Ovary (tissue), 7 donors: ENCODE measurements at regions not wholly inside any gene's neighbourhood (a gene's known extent, or its start where the extent isn't known, plus 50 kb on each side); places are given as distances from the start of the nearest gene placed in this dataset.
"Not testable (repeated sequence)": the region's sequence is repeated elsewhere in the genome, so short reads cannot be mapped to it uniquely, and the experiment has no call there.

Experiments
- DNase-seq, 5 donors: peaks; one replicate each; pipeline ENCODE4 v3.0.0-alpha.2; 2019 to 2020
- H3K27ac ChIP-seq, 2 donors: fragments of 200-600 bp; one replicate each; pipeline versions ENCODE4 v1.5.1 to v1.8.0; 2019 to 2022
- H3K27me3 ChIP-seq: fragments of 200-600 bp; one replicate; pipeline ENCODE4 v1.8.0; 2022
- H3K36me3 ChIP-seq: fragments of 200-600 bp; sonication (generic); one replicate; pipeline ENCODE4 v1.5.1; 2019
- H3K4me1 ChIP-seq: one replicate; pipeline ENCODE4 v1.8.1; 2013; ENCODE audit warnings: mild to moderate bottlenecking, moderate library complexity; ENCODE audit not compliant: insufficient read depth
- H3K4me3 ChIP-seq: fragments of 200-600 bp; sonication (generic); one replicate; pipeline ENCODE4 v1.5.1; 2017
- H3K9me3 ChIP-seq, 2 donors: fragments of 200-600 bp in 1 of 2; sonication (generic) in 1 of 2; one replicate each; pipeline versions ENCODE4 v1.5.1 to v1.8.1; 2013 to 2019; ENCODE audit warnings: mild to moderate bottlenecking in 1 of 2, moderate library complexity in 1 of 2
- EP300 ChIP-seq: sonication (generic); formaldehyde crosslinking; IDR thresholded peaks from one replicate; pipeline ENCODE4 v1.6.1; 2017; ENCODE audit warnings: antibody characterized with exemption
- POLR2A ChIP-seq: fragments of 450-650 bp; IDR thresholded peaks from one replicate; pipeline ENCODE4 v1.6.1; 2017; ENCODE audit warnings: antibody characterized with exemption, mild to moderate bottlenecking, moderate library complexity
- WGBS, 3 donors: extraction: QIAGEN DNeasy Blood & Tissue Kit in 1 of 3; methylation state at CpG; one replicate each; pipeline versions ENCODE4 v1.1.5 to v1.1.7; 2013 to 2017; 5-methylcytosine and 5-hydroxymethylcytosine counted together
- intact Hi-C, 4 donors: fragments of 100-400 bp; cut with DNase I; formaldehyde crosslinking; loops; one replicate each; pipeline versions ENCODE4 v1.11.0 to v1.15.1; 2022 to 2023
- TF ChIP-seq, protein P1 (sequence below), 3 donors: fragments of 450-650 bp in 2 of 3; fragments of 200-600 bp in 1 of 3; IDR thresholded peaks; one replicate each; pipeline versions ENCODE4 v1.5.1 to v1.8.0; 2016 to 2022; ENCODE audit warnings: antibody characterized with exemption in 3 of 3, mild to moderate bottlenecking in 1 of 3
- donor health status: DM: no; HTN: no; CAD: no; lungs with moderate emphysema.
- donor health status: DM: no; HTN: no; CAD: no.
- donor health status: Bipolar disorder and iron deficiency.
- donor health status: DM: no; HTN: no; CAD: no.
- donor health status: DM: yes; HTN: yes; CAD: no.

DNA sequence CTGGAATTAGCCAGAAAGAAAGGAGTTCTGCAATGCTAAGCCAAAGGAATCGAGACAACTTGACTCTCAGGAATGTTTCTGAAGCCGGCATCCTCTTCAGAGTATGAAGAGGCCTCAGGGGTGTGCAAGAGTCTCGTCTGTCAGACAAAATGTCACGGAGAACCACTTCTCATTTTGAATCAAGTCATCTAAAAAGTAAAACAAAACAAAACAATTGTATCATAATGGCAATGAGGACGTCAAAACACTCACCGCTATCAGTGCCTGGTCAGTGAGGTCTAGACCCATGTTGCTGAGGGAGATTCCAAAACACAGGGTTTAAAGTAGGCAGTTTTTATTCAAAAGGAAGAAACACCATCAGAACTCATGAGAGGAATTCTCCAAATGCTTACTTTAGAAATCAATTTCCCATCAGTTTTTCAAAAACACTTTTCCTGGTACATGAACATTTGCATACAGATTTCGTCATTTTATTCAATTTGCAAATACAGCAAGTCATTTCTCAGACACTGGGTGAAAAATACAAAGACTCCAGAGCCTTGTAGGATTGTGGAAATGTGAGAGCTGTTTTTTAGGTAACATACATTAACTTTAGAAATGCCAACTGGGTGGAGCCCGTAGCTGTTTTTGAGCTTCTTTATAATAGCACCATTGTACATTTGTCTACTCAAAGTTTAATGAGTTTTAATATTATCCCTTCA lies 89.5 kb upstream of the MAP3K1 start:
- H3K4me3 ChIP-seq: no peak overlapping the region
- H3K36me3 ChIP-seq: no peaks in the 10 kb centered on the region
- TF ChIP-seq, protein P1, sequence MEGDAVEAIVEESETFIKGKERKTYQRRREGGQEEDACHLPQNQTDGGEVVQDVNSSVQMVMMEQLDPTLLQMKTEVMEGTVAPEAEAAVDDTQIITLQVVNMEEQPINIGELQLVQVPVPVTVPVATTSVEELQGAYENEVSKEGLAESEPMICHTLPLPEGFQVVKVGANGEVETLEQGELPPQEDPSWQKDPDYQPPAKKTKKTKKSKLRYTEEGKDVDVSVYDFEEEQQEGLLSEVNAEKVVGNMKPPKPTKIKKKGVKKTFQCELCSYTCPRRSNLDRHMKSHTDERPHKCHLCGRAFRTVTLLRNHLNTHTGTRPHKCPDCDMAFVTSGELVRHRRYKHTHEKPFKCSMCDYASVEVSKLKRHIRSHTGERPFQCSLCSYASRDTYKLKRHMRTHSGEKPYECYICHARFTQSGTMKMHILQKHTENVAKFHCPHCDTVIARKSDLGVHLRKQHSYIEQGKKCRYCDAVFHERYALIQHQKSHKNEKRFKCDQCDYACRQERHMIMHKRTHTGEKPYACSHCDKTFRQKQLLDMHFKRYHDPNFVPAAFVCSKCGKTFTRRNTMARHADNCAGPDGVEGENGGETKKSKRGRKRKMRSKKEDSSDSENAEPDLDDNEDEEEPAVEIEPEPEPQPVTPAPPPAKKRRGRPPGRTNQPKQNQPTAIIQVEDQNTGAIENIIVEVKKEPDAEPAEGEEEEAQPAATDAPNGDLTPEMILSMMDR (IDR thresholded peaks at IDR 0.05): no peak
- TF ChIP-seq POLR2A (no peak), EP300 (no peak)
- no peak for DNase-seq
- WGBS, 3 donors: 64 to 73% (median 66%) methylated on average over 8 of the region's 8 CpGs
- H3K4me1 ChIP-seq: no peaks in the 10 kb centered on the region
- H3K9me3 ChIP-seq: no peaks in the 10 kb centered on the region
- H3K27ac ChIP-seq: no peak overlapping the region
- H3K27me3 ChIP-seq: no peaks in the 10 kb centered on the region
- intact Hi-C loops: no loop called here

- intact Hi-C loops, H3K4me1 ChIP-seq, H3K27ac ChIP-seq, H3K4me3 ChIP-seq, H3K27me3 ChIP-seq, DNase-seq, H3K9me3 ChIP-seq, H3K36me3 ChIP-seq: not testable (repeated sequence)
- 94 to 98% (median 95%) methylated on average over 4 of the region's 4 CpGs for WGBS, 3 donors
These were observed 90.5 kb upstream of the MAP3K1 start for GRCh38 chr5:56724857-56725256.

GRCh38 chr5:56722317-56722716 lies 93.0 kb upstream of the MAP3K1 start:
- no peaks in the 10 kb centered on the region for H3K4me1 ChIP-seq
- WGBS, 3 donors: 90 to 94% (median 94%) methylated on average over 3 of the region's 3 CpGs
- TF ChIP-seq POLR2A (no peak), EP300 (no peak)
- TF ChIP-seq, protein P1 (IDR thresholded peaks at IDR 0.05): no peak
- H3K9me3 ChIP-seq: no peaks in the 10 kb centered on the region
- no peak for DNase-seq
- intact Hi-C loops: no loop called here
- no peaks in the 10 kb centered on the region for H3K36me3 ChIP-seq
- no peak overlapping the region for H3K27ac ChIP-seq
- no peaks in the 10 kb centered on the region for H3K27me3 ChIP-seq
- H3K4me3 ChIP-seq: no peak overlapping the region

DNA sequence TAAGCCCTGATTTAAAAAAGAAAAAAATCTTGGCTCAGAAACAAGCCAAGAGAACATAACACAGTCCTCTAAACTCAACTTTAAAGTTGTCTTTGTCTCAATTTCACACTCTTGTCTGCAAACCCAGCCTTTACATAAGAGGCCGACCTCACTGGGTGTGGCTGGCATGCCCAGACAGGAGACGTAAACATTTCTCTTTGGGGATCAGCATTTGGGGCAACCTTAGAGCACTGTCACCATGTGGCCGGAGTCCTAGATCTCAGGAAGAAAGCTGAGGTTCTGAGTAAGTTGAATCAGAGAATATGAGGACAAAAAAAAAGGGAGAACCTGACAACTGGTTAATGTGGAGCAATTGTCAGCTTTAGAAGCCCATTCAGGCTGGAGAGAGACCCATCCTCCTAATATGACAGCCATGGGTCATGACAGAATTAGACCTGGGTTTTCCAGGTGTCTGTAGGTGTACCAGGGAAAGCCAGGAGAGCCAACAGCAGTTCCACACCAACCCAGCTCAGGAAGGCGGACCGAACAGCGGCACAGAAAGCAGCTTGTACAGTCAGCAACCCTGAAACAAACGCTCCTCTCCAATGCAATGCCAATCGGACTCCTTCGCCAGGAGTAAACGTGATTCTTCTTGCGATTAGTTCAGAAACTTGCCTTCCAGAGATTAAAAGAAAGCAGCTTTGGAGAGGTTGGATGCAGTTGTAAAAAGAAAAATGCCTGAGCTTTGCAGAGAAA lies 97.9 kb upstream of the MAP3K1 start:
- DNase-seq: no peak
- intact Hi-C loops: no loop called here
- Histone ChIP-seq H3K9me3 (no peaks in the 10 kb centered on the region), H3K4me1 (no peaks in the 10 kb centered on the region), H3K36me3 (no peaks in the 10 kb centered on the region), H3K27me3 (no peaks in the 10 kb centered on the region), H3K4me3 (no peak overlapping the region), H3K27ac (no peak overlapping the region)
- 57 to 60% (median 58%) methylated on average over 11 of the region's 11 CpGs for WGBS, 3 donors
- TF ChIP-seq EP300: no peak
- TF ChIP-seq POLR2A: no peak
- TF ChIP-seq, protein P1 (IDR thresholded peaks at IDR 0.05): no peak

DNA sequence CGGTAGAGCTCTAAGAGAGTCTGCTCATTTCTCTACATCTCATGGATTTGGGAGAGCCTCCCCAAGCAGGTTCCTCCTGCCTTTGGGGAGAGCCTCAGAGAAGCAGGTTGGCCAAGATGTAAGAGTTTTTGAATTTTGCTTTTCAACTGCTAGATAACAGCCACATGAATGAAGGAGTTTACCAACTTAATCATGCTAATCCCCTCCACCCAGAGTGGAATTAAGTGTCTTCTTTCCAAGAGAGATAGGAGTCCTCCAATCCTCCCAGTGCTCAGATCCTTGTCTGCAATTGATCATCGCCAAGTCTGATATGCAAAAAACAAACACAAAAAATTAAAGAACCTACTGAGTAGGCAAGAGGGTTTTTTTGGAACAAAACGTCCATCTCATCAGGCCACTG lies 99.4 kb upstream of the MAP3K1 start:
- Histone ChIP-seq H3K27me3 (no peaks in the 10 kb centered on the region), H3K4me3 (no peak overlapping the region), H3K36me3 (no peaks in the 10 kb centered on the region), H3K4me1 (no peaks in the 10 kb centered on the region), H3K9me3 (no peaks in the 10 kb centered on the region), H3K27ac (no peak overlapping the region)
- 78 to 89% (median 88%) methylated on average over 3 of the region's 3 CpGs for WGBS, 3 donors
- DNase-seq: no peak
- TF ChIP-seq EP300 (no peak), POLR2A (no peak)
- TF ChIP-seq, protein P1 (IDR thresholded peaks at IDR 0.05): no peak
- intact Hi-C loops: no loop called here
